ENCODE measurements at regions not wholly inside any gene's neighbourhood (a gene's known extent, or its start where the extent isn't known, plus 50 kb on each side); places are given as distances from the start of the nearest gene placed in this dataset.

DNA sequence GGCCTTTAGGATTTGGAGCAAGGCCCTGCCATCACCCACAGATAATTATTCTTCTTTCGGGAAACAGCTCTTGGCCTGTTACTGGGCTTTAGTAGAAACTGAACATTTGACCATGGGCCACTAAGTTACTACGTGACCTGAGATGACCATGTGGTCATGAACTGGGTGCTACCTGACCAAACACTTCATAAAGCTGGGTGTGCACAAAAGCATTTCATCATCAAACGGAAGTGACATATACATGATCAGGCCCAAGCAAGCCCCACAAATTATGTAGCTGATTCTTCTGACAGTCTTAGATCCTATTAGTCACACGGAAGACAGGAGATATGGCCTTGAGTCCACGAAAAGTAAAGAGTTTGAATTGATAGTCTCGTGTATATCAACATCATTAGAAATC lies 130.9 kb upstream of the FBN2 start:
- no peak for TF ChIP-seq SIN3A (IDR thresholded peaks at IDR 0.05; ENCODE audit: borderline replicate concordance, low read depth, low read length)
- no peak for TF ChIP-seq REST (IDR thresholded peaks at IDR 0.05; ENCODE audit: low read depth, low read length)
- TF ChIP-seq POLR2AphosphoS5 (IDR thresholded peaks at IDR 0.05; ENCODE audit: low read depth, low read length) = no peak
- TF ChIP-seq TEAD4 (IDR thresholded peaks at IDR 0.05; ENCODE audit: borderline replicate concordance, insufficient read depth) = no peak
- TF ChIP-seq, protein P1, sequence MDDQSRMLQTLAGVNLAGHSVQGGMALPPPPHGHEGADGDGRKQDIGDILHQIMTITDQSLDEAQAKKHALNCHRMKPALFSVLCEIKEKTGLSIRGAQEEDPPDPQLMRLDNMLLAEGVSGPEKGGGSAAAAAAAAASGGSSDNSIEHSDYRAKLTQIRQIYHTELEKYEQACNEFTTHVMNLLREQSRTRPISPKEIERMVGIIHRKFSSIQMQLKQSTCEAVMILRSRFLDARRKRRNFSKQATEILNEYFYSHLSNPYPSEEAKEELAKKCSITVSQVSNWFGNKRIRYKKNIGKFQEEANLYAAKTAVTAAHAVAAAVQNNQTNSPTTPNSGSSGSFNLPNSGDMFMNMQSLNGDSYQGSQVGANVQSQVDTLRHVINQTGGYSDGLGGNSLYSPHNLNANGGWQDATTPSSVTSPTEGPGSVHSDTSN (IDR thresholded peaks at IDR 0.05) = no peak
- TF ChIP-seq FOXM1 (IDR thresholded peaks at IDR 0.05; ENCODE audit: low read depth) = no peak
- TF ChIP-seq, protein P2, sequence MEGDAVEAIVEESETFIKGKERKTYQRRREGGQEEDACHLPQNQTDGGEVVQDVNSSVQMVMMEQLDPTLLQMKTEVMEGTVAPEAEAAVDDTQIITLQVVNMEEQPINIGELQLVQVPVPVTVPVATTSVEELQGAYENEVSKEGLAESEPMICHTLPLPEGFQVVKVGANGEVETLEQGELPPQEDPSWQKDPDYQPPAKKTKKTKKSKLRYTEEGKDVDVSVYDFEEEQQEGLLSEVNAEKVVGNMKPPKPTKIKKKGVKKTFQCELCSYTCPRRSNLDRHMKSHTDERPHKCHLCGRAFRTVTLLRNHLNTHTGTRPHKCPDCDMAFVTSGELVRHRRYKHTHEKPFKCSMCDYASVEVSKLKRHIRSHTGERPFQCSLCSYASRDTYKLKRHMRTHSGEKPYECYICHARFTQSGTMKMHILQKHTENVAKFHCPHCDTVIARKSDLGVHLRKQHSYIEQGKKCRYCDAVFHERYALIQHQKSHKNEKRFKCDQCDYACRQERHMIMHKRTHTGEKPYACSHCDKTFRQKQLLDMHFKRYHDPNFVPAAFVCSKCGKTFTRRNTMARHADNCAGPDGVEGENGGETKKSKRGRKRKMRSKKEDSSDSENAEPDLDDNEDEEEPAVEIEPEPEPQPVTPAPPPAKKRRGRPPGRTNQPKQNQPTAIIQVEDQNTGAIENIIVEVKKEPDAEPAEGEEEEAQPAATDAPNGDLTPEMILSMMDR (IDR thresholded peaks at IDR 0.05) = no peak
- no peak for TF ChIP-seq EP300 (IDR thresholded peaks at IDR 0.05; ENCODE audit: borderline replicate concordance in 1 of 2, low read depth in 1 of 2, low read length in 1 of 2)
- TF ChIP-seq GABPA (IDR thresholded peaks at IDR 0.05; ENCODE audit: low read depth) = no peak
- no peak for TF ChIP-seq RAD21 (IDR thresholded peaks at IDR 0.05; ENCODE audit: low read length)
